Ramos (cell line): ENCODE measurements at regions not wholly inside any gene's neighbourhood (a gene's known extent, or its start where the extent isn't known, plus 50 kb on each side); places are given as distances from the start of the nearest gene placed in this dataset.
"Not testable (repeated sequence)": the region's sequence is repeated elsewhere in the genome, so short reads cannot be mapped to it uniquely, and the experiment has no call there.

Source experiments
- in situ Hi-C: fragments of 300-500 bp; cut with MboI; formaldehyde crosslinking; loops from one replicate; pipeline ENCODE4 v1.14.3; 2022; ENCODE audit warnings: low sequenced_read_pairs; ENCODE audit not compliant: unreplicated experiment

DNA sequence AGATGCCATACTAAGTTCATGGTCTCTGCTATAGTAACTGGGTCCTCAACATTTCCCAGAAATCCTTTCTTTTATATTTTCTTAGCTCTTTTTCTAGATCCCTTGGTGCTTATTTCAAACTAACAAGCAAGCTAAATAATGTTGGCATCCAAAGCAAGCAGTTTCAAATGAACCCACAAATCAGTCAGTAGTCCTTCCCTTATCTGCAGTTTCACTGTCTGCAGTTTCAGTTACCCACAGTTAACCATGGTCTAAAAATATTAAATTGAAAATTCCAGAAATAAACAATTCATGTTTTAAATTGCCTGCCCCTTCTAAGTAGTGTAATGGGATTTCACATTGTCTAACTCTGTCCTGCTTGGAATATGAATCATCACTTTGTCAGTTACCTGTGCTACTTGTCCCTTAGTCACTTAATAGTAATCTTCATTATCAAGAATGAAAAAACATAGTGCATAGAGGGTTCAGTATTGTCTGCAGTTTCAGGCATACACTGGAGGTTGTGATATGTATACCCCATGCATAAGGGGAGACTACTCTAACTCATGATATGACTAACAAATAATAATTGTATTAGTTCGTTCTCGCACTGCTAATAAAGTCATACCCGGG is 633.7 kb downstream of the MECOM start:
- in situ Hi-C loops: no loop called here

DNA sequence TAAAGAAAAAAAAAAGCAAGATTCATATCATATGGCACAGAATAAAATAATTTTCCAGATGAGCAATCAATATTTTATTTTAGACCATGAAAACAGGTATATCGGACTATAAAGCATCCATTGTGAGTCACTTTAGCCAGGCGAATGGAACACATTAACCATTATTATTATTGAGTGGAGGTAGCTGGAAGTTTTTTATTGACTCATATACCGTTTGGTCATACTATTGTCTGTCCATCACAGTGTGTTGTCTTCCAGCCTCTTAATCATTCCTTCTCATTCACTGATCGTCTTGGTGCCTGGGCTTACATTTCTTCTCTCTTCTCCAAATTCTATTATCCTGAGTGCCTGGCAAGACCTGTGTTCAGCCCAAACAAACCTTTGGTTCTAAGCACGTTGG is 634.8 kb downstream of the MECOM start:
- in situ Hi-C loops: no loop called here

DNA sequence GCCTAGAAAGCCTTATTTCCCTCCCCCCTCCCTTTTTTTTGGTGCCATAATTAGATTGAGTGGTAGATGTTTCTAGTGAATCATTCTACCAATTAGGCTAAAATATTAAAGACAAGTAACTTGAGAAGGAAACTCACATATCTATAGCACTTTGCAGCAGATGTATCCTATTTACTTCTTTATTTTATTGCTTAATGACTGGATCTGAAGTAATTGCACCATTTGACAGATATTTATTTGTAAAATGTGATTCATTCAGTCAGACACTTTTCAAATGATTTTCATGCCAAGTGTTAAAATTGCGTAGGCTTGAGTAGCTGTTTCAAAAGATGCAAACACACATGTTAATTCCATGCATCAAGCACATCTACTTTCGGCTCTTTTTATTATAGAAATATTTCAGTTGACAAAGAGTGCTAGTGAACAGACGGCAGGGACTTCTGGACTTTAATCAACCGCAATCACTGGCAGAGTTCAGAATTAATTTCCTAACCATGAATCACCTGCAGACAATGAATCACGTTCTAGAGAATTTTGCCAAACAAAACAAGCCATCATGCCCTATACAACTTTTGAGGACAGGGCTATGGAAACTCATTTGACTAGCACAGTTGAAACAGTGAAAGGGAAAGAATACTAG is 636.8 kb downstream of the MECOM start:
- in situ Hi-C loops: no loop called here

DNA sequence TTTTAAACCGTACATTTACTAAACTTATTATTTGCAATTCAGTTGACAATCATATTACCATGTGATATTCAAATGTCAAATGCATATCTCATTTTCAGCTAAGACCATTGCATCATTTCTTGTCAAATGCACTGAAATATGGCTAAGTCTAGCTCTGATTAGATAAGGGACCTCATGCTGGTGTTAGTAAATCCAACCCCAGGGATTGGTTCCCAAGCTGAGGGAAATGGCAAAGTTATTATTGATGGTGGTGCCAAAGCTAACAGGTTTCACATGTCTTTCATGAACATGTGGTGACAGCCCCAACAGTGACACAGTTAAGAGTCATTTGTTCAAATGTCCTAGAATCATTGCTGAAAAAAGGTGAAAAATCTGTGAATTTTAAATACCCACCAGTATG is 641.1 kb downstream of the MECOM start:
- in situ Hi-C loops: no loop called here

DNA sequence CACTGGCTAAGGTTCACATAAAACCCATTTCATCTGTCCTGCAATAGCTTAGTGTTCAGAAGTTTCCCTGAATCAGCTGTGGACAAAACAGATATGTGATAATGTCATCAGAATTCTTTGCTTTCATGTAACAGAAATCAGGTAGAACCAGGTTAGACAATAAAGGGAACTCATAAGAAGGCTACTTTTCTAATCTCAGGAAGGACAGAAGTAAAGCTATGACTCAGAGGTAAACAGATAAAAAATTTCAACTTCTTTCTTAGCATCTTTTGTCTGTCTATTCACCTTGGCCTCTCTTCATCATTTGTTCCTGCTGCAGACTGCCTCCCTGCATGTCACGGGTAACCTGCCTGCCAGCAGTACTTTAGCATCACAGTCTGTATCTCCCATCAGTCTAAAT is 643.1 kb downstream of the MECOM start:
- in situ Hi-C loops: no loop called here

DNA sequence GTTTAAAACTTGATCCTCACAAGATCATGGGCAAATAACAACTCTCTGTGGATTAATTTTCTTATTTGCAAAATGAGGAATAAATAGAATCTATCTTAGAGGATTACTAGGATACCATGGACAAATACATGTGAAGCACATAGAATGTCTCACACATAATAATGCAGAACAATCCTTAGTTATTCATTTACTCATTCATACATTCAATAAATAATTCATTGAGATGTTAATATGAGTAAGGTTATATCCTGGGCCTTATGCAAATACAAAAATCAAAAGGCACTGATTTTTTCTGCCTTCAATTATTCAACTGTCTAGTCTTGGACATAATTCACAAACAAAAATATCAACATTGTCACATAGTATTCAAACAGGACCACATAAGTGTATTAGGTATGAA is 654.1 kb downstream of the MECOM start:
- in situ Hi-C loops: no loop called here

DNA sequence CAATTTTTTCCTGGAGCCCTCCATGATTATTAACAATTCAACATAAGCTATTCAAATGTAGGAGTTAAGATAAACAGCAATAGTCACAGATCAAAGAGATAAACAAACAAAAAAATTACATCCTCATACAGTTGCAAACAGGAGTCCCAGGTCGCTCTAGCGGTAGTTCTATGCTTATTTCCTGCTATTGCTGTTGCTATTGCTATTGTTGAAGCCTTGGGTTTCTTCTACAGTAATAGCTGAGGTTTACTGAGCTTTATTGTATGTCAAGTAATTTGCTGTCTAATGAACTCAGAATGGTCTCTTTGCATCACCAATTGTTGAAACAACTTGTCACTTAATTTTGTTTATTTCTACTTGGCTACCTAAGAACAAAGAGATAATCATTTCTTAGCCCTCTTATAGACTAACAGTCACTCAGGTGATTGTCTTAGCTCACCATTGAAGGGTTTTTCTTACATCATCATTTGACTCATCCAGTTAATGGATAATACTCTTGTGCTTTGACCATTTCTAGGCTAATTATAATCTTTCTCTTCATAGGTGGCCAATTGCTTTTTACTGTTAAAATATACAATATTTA is 654.6 kb downstream of the MECOM start:
- in situ Hi-C loops: no loop called here

DNA sequence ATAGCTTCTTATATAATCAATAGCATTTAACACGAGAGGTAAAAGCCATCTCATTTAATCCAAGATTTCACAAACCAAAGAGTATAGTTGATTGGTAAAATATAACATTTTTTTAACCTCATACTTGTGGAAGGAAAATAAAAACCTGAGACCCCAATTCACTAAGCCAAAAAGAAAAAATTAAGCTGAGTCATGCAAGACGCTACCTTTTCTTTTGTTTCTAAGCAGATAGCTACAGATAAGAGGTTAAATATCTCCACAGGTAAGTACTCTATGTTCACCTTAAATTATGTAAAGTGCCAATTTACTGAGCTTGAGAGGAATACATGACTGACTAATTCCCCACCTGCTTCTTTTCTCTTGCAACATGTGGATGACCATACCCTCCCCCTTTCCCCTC is 656.4 kb downstream of the MECOM start:
- in situ Hi-C loops: no loop called here

DNA sequence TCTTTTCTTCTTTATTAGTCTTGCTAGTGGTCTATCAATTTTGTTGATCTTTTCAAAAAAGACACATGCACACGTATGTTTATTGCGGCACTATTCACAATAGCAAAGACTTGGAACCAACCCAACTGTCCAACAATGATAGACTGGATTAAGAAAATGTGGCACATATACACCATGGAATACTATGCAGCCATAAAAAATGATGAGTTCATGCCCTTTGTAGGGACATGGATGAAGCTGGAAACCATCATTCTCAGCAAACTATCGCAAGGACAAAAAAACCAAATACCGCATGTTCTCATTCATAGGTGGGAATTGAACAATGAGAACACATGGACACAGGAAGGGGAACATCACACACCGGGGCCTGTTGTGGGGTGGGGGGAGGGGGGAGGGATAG is 657.1 kb downstream of the MECOM start:
- in situ Hi-C loops: not testable (repeated sequence)

DNA sequence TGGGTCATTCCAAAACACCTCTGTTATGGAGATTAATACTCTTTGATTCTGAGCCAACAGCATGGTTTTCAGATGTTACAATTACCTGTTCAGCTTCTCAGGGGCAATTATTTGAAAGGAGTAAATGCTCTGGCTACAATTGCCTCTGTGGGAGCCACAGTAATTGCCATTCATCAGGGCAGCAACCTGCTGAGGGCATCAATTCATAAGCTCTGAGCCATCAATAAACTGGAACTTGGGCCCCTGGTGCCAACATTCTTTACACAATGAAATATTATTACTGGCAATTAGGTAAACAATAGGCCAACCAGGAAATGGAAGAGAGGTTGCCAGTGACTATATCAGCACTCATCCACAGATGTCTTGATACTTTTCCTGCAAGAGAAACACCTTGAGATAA is 660.8 kb downstream of the MECOM start:
- in situ Hi-C loops: no loop called here

DNA sequence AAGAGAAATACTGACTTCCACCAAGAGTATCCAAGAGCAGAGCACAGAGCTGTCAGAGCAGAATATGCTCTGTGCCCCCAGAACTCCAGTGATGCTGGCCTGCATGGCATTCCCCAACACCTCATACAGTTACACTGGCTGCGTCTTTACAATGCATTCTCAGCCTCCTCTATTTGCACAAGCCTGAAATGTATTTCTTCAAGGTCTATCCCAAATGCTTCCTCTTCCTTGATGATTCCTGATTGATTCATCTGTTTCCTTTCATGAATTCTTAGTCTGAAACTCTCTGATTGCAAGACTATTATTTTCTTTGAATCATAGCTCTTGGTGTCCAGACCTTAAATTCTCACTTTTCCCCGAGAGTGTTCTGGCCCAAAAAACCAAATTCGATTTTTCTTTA is 664.7 kb downstream of the MECOM start:
- in situ Hi-C loops: no loop called here

DNA sequence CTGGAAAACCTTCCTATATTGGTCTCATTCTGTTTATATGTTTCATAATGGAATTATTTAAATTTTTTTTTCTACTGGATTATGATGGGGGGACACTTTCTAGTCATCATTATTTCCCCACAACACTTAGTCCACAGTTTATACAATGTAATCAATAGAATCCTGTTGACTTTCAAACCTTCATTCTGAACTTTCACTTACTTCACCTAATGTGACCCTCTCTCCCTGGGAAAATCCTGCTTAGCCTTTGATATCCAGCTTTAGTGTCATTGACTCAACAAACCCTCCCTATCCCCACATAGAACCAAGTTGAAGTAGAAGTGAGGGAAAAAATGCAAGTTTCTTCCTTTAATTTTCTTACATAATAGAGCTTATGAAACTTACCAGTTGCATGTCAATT is 666.0 kb downstream of the MECOM start:
- in situ Hi-C loops: no loop called here

DNA sequence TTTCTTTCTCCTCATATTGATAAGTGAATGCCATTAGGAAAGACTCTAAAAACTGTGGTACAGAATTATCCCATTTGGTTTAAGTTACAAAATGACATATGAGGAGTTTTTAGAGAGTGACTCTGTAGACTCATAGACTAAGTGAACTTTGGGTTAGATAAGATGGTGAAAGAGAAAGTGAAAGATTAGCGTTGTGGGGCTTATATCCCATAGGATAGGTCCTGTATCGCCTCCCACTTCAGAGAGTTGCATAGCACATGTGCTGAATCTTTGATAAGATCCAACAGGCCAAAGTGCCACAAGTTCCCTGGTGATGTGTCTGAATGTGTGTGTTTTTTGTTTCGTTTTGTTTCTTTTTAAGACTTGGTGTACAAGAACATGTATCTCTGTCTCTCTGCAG is 666.9 kb downstream of the MECOM start:
- in situ Hi-C loops: no loop called here

DNA sequence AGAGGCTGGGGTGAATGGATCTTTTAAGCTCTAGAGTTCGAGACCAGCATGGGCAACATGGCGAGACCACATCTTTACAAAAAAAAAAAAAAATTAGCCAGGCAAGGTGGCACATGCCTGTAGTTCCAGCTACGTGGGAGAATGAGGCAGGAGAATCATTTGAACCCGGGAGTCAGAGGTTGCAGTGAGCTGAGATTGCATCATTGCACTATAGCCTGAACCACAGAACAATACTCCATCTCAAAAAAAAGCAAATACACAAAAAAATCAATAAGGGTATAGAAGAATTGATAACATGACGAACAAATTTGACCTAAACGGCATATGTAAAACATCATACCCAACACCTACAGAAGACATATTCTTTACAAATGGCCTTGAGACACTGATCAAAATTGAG is 668.4 kb downstream of the MECOM start:
- in situ Hi-C loops: no loop called here

DNA sequence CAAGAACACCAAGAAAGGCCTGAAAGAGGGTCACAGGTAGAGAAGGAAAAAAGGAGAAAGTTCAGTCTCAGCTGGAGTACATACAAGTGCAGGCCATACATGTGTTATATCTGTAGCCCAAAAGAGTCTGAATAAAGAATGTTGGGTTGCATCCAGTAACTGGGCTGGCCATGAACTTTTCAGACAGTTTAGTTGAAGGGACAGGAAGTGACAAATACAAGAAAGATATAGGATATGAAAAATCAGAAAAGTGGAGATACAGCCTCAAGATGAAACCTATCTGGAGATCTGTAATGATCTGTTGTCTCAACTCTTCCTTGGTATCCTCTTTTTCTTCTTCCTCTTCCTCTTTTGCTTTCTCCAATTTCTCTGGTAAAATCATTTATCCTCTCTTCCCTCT is 671.7 kb downstream of the MECOM start:
- in situ Hi-C loops: no loop called here

DNA sequence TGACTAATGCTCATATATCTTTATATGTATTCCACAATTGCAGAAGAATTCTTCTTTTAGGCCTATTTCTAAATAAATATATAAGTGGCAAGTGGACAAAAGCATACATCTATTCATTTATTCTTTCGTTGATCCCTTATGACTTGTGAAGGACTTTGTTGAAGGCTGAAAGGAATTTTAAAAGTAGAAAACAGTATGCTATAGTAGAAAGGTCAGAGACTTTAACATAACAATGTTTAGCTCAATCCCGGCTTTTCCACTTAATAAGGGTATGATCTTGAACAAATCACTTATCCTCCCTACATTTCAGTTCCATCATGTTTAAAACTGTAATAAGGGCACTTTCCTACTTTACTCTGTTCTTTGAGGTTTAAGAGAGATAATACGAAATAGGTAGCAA is 672.9 kb downstream of the MECOM start:
- in situ Hi-C loops: no loop called here

DNA sequence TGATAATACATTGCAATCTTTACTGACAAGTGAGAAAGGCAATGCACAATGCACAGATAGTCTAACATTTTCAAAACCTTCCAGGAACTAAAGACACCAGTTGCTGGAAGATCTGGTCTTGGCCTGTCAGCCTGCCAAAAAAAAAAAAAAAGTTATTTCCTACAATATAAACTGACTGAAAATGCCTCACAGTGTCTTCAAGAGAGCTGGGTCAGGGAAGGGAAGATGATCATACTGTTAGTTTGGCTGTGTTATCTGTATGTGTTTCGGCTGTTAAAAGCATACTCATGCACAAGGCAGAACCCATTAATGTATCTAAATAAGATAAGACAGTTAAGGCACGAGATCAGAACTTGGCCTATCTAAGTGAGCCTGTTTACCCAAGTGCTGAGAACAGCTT is 673.4 kb downstream of the MECOM start:
- in situ Hi-C loops: no loop called here

DNA sequence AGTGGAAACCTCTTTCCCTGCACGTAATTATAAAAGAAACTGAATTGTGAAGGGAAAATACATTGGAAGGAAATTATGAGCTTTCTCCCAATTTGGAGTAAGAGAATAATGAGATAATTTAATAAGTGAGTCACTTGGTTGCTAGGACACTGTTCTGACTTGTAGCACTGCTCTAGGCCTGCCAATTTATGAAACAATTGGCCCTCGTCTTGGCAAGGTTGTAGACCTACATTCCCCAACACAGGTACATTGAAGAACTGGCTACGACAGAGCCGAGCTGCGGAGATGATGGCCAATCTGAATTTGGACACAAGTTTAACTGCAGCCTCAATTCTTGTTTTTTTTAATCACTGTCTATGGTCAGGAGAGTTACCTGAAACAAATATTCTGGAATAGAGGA is 674.1 kb downstream of the MECOM start:
- in situ Hi-C loops: no loop called here

DNA sequence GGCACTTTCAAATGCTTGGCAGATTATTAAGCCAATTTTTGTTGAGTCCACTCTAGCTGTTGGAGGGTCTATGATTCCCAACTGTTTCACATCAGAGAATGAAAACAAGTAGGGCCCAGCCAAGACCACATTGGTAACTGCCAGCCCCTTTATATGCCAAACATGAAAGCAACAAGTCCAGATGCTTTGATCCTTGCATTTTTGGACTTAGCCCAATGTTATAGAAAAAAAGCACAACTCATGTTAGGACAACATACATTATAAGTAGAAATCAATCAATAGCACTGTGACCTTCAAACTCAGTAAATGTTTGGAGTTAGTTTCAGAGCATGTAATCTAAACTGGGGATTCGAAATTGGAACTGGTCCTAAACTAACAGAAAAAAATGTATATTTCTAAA is 674.7 kb downstream of the MECOM start:
- in situ Hi-C loops: no loop called here

DNA sequence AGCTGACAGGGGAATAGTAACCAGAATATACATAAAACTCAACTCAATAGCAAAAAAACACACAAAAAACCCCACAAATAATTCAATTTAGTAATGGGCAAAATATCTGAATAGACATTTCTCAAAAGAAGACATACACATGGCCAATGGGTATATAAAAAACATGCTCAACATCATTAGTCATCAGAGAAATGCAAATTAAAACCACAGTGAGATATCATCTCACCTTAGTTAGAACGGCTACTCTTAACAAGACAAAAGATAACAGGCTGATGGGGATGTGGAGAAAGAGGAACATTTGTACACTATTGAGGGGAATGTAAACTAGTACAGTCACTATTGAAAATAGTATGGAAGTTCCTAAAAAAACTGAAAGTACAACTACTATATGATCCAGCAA is 678.6 kb downstream of the MECOM start:
- in situ Hi-C loops: no loop called here

DNA sequence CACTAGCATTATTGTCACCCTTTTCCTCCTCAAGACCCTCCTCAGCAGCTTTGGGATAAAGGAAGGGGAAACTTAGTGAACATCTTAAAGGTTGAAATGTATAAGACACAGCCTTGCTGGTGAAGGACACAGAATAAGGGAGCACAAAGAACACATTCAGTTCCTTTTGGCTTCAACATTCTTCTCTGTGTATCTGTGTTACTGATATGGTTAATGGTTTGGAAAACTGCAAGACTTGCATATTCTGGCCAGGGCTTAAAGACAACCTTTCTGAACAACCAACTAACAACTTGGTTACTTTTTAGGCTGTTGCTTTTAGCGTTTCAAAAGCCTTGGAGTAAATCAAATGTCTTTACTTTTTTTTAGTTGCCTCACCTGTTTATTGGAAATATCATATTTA is 680.5 kb downstream of the MECOM start:
- in situ Hi-C loops: no loop called here

DNA sequence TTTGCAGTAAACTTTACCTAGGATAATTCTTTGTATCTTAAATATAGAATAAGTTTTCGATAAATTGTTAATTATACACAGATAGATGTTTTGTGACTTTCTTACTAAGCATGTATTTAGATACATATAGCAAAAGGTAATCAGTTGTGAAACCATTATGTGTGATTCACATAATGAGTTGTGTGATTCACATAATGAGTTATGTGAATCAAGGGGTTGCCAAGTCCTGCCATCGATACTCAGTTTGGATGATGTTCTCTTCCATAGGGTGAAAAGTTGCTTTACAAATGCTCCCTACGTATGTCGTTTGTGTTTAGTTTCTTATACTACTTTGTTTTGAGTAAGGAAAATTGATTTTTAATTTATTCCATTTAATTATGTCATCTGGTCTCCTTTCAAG is 682.1 kb downstream of the MECOM start:
- in situ Hi-C loops: no loop called here
